NCI-H2081 (cell line): ENCODE measurements at regions not wholly inside any gene's neighbourhood (a gene's known extent, or its start where the extent isn't known, plus 50 kb on each side); places are given as distances from the start of the nearest gene placed in this dataset.
"Not testable (repeated sequence)": the region's sequence is repeated elsewhere in the genome, so short reads cannot be mapped to it uniquely, and the experiment has no call there.

ENCODE experiments used
- DNase-seq, 2 experiments: peaks; one replicate each; lab custom pipeline; 2025; lab: John Stamatoyannopoulos, UW

DNA sequence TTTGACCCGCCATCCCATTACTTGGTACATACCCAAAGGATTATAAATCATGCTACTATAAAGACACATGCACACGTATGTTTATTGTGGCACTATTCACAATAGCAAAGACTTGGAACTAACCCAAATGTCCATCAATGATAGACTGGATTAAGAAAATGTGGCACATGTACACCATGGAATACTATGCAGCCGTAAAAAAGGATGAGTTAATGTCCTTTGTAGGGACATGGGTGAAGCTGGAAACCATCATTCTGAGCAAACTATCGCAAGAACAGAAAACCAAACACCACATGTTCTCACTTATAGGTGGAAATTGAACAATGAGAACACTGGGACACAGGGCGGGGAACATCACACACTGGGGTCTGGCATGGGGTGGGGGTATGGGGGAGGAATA lies 57.1 kb upstream of the GMDS start:
- not testable (repeated sequence) for DNase-seq

DNA sequence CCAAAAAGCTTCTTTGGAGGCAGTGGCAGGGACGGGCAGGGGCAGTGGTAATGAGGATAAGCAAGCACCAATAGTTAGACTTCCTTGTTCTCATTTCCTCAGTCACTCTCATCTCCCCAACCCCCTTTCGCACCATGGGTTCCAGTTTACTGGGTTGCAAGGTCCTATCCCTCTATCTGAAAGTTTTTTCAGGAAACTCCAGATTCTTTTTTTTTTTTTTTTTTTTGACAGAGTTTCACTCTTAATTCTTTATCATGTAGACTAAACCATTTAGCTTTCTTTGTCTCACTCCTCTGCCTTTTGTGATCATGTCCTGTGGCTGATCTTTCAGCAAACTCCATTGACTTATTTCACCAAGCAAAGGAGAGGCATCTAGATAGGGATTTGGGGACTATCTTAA lies 51.4 kb upstream of the GMDS start:
- DNase-seq, result no peak
